ENCODE measurements at regions not wholly inside any gene's neighbourhood (a gene's known extent, or its start where the extent isn't known, plus 50 kb on each side); places are given as distances from the start of the nearest gene placed in this dataset.
"Not testable (repeated sequence)": the region's sequence is repeated elsewhere in the genome, so short reads cannot be mapped to it uniquely, and the experiment has no call there.

GRCh38 chr10:87603196-87603595 lies 56.5 kb upstream of the PAPSS2 start:
- no peak for DNase-seq

- DNase-seq = no peak
Observed at GRCh38 chr10:87603769-87604168, 55.9 kb upstream of the PAPSS2 start.

DNA sequence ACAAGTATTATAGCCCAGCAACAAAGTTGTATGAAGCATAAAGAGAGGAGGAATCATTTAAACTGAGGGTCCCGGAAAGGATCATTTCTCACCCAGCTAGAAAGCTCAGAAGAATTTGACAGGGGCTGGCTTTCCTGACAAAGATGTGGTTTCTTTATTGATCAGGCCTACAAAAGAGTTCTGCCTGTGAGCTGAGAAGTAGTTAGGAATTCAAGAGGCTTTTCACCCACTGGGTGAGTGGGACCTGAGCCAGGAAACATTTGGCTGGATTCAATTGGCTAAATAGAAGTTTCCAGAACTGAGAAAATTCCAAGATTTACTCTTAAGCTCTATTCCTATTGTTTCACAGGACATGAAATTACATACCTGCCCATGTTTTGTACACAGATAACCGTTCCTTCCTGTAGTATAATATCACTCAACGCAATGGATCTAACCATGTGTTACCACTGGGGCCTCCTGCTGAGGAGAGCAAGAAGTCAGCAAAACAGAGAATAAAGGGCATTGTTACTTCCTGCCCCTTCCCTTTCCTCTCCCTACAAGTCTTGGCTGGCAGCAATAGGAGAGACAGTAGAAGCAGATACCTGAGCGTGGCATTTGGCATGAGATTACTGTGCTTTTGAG lies 53.9 kb upstream of the PAPSS2 start:
- peak in 8 of 51 donors; percentile 2 to 29 (median 10) for DNase-seq

GRCh38 chr10:87608756-87609155 lies 50.9 kb upstream of the PAPSS2 start:
- DNase-seq = no peak

GRCh38 chr10:87609563-87609962 lies 50.1 kb upstream of the PAPSS2 start:
- DNase-seq = not testable (repeated sequence)

Data from hypothalamus (tissue), 51 donors.